ENCODE measurements at regions not wholly inside any gene's neighbourhood (a gene's known extent, or its start where the extent isn't known, plus 50 kb on each side); places are given as distances from the start of the nearest gene placed in this dataset.
"Not testable (repeated sequence)": the region's sequence is repeated elsewhere in the genome, so short reads cannot be mapped to it uniquely, and the experiment has no call there.

DNA sequence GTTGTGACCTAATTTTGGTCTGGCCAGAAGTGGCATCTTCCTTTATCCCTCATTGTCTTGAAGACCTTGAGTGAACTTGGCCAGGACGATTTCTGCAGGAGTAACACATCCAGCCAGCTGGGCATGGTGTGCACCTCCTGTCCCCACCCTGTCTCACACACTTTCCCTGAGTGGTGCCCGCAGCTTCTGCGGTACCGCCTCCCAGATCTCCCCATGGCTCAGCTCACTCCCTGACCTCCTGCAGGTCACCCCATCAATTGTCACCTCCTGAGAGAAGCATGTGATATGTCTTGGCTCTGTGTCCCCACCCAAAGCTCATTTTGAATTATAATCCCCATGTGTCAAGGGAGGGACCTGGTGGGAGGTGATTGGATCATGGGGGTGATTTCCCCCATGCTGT is 50.2 kb upstream of the TP53I11 start:
- H3K27ac ChIP-seq (ENCODE audit: low read depth, low read length) = no peak overlapping the region
- 86 to 94% (median 87%) methylated on average over 4 of the region's 4 CpGs for WGBS, 3 donors

DNA sequence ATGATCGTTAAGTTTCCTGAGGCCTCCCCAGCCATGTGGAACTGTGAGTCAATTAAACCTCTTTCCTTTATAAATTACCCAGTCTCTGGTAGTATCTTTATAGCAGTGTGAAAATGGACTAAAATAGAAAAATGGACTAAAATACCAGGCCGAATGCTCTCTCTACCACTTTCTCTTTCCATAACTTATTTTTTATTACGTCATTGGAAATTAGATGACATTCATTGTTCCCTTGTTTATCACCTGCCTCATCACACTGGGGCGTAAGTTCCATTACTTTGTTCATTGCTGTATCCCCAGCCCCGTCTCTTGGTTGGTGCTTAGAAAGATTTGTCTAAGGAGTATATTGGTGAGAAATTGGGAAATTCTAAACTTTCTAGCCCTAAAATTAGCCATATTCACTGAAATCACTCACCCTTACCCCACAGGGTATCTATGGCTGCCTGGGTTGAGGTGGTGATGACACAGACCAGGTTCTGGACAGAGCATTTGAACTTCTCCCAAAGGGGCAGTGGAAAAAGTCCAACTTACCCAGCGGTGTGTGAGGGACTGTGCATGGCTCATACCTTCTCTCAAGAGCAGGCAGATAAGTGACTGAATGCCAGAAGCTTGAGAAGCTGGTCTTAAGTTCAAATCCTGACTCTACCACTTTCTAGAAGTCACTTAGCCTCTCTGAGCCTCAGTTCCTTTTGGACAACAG is 50.9 kb upstream of the TP53I11 start:
- no peak overlapping the region for H3K27ac ChIP-seq (ENCODE audit: low read depth, low read length)
- WGBS, 3 donors = 90 to 94% (median 92%) methylated on average over 6 of the region's 6 CpGs

DNA sequence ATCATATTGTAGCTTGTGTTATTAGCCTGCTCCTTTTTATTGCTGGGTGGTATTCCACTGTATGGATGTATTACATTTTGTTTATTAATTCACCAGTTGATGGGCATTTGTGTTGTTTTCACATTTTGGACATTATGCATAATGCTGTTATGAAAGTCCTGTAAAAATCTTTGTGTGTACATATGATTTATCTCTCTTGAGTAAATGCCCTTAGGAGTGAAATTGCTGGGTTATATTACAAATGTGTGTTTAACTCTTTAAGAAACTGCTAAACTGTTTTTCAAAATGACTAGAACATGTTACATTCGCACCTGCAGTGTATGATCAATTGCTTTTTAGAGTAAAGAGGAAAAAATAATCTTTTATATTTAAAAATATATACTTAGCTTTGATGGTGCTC is 54.4 kb upstream of the TP53I11 start:
- H3K27ac ChIP-seq (ENCODE audit: low read depth, low read length) = no peak overlapping the region
- WGBS, 3 donors = 94 to 95% (median 95%) methylated on average over 1 of the region's 1 CpG

DNA sequence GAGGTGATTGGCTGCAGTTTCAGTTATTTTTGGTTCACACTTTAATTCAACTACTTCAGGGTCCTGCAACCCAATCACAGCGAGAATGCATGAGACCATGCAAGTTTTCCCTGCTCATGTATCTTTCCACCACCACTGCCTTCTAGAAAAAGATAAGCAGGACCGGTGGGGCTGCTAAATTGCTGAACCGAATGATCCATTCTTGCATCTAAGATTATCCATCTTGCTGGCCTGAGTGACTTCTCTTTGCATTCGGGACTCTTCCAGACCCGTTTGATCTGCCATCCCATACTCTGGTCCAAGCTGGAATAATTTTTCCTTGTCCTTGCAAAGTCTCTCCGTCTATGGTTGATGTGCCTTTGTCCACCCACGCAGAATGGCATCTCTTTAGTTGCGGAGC is 56.3 kb upstream of the TP53I11 start:
- no peak overlapping the region for H3K27ac ChIP-seq (ENCODE audit: low read depth, low read length)
- 77 to 87% (median 83%) methylated on average over 8 of the region's 8 CpGs for WGBS, 3 donors

DNA sequence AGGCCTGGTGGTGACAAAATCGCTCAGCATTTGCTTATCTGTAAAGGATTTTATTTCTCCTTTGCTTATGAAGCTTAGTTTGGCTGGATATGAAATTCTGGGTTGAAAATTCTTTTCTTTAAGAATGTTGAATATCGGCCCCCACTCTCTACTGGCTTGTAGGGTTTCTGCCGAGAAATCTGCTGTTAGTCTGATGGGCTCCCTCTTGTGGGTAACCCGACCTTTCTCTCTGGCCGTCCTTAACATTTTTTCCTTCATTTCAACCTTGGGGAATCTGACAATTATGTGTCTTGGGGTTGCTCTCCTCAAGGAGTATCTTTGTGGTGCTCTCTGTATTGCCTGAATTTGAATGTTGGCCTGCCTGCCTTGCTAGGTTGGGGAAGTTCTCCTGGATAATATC is 65.3 kb upstream of the TP53I11 start:
- not testable (repeated sequence) for H3K27ac ChIP-seq (ENCODE audit: low read depth, low read length)
- WGBS, 3 donors = 79 to 83% (median 81%) methylated on average over 5 of the region's 5 CpGs

DNA sequence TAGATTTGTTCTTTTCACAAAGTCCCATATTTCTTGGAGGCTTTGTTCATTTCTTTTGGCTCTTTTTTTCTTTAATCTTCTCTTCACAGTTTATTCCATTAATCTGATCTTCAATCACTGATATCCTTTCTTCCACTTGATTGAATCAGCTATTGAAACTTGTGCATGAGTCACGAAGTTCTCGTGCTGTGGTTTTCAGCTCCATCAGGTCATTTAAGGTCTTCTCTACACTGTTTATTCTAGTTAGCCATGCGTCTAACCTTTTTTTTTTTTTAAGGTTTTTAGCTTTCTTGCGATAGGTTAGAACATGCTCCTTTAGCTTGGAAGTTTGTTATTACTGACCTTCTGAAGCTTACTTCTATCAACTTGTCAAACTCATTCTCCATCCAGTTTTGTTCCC is 65.8 kb upstream of the TP53I11 start:
- WGBS, 3 donors = 82 to 93% (median 91%) methylated on average over 4 of the region's 4 CpGs

DNA sequence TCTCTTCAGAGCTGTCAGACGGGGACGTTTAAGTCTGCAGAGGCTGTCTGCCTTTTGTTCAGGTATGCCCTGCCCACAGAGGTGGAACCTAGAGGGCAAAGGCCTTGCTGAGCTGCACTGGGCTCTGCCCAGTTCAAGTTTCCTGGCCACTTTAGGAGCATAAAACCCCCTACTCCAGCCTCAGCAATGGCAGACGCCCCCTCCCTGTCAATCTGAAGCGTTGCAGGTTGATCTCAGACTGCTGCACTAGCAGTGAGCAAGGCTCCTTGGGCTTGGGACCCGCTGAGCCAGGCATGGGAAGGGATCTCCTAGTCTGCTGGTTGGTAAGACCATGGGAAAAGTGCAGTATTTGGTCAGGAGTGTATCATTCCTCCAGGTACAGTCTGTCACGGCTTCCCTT is 66.6 kb upstream of the TP53I11 start:
- 65 to 85% (median 82%) methylated on average over 6 of the region's 6 CpGs for WGBS, 3 donors
- H3K27ac ChIP-seq (ENCODE audit: low read depth, low read length) = no peak overlapping the region

More for the DNA sequence above, 65.8 kb upstream of the TP53I11 start:
- not testable (repeated sequence) for H3K27ac ChIP-seq (ENCODE audit: low read depth, low read length)

DNA sequence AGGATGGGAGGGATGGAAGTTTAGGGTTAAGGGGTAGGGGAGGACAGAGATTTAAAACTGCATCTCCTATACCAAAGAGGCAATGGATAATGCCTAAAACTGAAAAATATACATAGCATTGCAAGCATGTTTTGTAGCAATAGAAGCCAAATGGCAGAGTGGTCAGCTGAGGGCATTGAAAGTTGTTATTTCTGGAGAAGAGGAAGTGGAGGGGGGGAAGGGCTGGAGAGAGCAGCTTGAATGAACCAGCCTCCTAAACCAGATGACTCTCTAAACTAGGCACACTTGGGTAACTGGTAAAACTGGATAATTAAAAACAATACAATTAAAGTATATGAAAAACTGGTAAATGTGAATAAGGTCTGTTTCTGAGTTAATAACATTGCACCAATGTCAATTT is 70.3 kb upstream of the TP53I11 start:
- no peak overlapping the region for H3K27ac ChIP-seq (ENCODE audit: low read depth, low read length)

DNA sequence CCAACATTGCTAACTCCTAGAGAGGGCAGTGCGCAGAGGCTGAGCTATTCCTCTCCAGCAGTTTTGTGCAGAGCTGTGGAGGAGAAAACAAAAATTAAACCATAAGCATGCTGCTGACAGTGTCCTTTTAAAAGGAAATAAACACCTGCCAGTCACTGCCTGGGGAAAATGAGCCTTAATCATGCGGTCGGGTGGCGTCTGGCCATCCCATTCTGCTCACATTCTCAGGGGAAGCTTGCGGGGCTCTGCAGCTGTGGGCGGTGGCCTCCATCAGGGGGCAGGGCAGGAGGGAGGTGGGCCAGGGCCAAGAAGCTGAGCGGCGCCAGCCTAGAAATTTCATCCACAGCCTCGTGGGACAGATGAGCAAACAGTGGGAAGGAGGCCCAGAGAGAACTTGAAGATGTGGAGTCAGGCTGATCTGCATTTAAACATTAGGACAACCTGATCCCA is 71.0 kb upstream of the TP53I11 start:
- H3K27ac ChIP-seq (ENCODE audit: low read depth, low read length) = no peak overlapping the region
- WGBS, 3 donors = 22 to 25% (median 24%) methylated on average over 9 of the region's 9 CpGs

DNA sequence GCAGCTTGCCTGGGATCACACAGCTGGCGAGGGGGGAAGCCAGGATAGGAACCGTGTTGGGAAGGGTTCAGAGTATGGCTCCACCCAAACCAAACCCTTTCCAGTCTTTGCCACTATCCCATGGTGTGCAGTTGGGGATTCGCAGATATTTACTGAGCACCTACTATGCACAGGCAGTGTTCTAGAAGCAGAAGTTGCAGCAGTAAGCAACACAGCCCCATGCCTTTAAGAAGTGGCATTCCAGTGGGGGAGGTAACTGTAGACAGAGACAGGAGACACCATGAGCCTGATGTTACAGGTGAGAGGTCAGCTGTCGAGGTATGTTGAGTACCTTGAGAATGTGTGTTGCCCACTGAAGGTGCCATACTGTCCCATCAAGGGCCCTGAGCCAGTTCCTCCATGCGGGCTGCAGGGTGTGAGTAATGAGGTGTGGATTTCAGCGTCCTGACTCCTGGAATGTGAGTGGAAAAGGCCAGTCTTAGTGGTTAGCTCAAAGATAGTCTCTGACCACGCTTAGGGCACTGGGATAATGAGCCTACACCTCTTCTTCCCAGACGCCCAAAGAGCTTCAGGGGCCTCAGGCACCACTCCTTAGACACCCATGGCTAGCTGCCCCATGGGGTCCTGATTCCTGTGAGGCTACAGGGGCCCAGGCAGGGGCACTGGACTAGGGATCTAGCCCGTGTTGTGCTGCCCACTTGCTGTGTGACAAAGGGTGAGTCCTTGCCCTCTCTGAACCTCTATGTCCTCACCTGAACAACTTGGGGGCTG is 71.8 kb upstream of the TP53I11 start:
- WGBS, 3 donors = 70 to 85% (median 72%) methylated on average over 9 of the region's 9 CpGs
- no peak overlapping the region for H3K27ac ChIP-seq (ENCODE audit: low read depth, low read length)

DNA sequence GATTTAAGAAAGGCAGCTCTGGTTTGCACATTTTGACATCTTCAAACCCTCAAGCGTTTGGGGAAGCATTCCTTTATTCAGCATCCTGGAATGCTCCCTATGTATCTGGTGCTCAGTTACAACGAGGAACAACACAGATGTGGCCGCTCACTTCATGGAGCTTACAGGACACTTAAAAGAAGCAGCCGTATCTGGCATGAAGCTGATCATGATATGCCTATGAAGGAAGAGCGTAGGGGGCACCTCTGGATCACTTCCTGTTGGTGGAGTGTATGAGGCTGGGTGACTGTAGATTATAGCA is 72.3 kb upstream of the TP53I11 start:
- 82 to 86% (median 82%) methylated on average over 5 of the region's 5 CpGs for WGBS, 3 donors
- H3K27ac ChIP-seq (ENCODE audit: low read depth, low read length) = no peak overlapping the region

DNA sequence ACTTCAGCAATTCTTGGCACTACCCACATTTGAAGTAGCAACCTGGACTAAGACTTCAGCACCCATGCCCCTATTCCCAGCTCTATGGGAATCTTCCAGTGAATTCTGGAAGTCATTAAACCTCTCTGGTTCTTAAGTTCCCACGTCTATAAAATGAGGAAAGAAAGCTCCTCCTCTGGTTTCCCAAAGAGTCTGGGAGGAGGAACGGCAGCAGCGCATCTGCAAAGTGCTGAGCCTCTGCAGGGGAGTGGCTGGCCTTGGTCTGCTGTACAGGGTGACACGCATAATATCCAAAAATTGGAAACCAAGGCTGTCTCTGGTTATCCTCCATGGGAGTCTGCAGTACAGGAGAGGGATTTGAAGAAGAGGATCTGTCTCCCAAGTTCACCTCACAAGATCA is 73.6 kb upstream of the TP53I11 start:
- no peak overlapping the region for H3K27ac ChIP-seq (ENCODE audit: low read depth, low read length)

DNA sequence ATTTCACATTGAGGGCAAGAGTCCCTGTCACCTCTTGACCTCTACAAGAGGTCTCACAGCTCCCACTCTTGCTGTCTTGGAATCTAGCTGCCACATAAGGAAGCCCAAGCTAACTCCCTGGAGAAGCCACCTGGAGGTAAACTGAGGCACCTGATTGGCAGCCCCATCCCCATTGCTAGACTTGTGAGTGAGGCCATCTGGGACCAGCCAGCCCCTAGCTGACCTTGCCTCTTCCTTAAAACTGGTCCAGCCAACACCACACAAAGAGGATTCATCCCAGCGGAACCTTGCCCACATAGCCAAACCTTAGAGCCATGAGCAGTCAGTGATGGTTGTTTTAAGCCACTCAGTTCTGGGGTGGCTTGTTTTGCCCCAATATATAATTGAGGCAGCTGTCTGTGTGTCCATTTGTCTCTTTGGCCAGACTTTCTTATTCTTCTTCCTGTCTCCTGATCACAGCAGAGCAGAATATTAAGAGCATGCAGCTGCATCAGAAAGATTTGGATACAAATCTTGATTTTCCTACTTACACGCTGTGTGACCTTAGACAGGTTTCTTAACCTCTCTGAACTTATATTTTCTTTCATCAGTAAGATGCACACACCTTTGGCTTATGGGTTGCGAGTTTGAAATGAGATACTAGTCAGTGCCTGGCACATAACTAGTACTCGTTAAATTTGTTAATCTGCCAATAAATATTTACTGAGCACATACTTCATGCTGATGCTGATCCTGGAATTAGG is 74.3 kb upstream of the TP53I11 start:
- WGBS, 3 donors = 92% methylated on average over 4 of the region's 4 CpGs
- H3K27ac ChIP-seq (ENCODE audit: low read depth, low read length) = no peak overlapping the region

More for the DNA sequence above, 73.6 kb upstream of the TP53I11 start:
- WGBS, 3 donors = 55 to 83% (median 68%) methylated on average over 4 of the region's 4 CpGs

DNA sequence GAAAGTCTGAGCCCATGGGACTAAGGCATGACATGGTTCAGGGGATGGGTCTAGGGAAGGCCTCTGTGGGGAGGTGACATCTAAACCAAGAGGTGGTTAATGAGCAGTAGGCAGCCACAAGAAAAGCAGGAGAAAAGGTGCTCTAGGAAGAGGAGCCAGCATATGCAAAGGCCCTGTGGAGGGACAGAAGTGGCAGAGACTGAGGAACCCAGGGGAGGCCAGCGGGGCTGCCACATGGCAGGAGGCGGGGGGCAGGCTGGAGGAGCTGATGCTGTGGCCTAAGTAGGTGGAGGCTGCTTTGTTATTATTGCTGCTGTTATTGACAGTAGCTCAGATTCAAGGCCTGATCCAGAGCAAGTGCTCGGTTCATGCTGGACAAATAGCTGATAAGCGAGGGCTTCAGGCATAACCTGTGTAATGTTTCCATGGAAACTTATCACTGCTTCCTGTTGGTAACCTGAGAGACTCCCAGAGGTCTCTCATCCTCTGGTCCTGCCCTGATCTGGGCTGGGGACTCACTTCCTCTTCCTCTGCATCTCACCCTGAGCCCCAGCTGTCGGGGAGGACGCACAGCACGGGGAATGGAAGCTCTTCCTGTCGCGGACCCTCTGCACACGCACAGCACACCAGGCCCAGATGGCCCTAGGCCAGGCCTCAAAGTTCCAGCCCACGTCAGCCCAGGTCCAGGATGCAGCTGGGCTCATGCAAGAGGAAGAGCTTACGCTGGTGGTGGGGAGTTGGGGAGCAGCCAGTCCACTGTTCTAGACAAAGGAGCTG is 75.2 kb upstream of the TP53I11 start:
- no peak overlapping the region for H3K27ac ChIP-seq (ENCODE audit: low read depth, low read length)
- 37 to 69% (median 37%) methylated on average over 12 of the region's 12 CpGs for WGBS, 3 donors

DNA sequence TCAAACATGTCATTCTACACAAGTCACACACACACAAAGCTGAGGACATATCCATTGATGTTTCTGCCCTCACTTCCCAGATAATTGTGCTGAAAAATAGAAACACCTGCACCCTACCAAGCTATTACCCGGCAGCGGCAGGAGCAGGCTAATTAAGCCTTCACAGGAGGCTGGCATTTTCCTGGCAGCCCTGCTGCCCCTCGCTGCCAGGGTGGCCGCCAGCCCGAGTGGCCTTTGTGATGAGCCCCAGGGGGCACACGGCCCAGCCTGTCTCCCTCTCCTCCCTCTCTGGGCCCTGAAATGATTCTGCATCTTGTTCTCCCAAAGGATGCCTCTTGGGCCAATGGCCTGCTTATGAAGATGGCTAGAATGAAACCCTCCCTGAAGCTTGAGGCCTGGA is 76.2 kb upstream of the TP53I11 start:
- 55 to 65% (median 57%) methylated on average over 6 of the region's 6 CpGs for WGBS, 3 donors

DNA sequence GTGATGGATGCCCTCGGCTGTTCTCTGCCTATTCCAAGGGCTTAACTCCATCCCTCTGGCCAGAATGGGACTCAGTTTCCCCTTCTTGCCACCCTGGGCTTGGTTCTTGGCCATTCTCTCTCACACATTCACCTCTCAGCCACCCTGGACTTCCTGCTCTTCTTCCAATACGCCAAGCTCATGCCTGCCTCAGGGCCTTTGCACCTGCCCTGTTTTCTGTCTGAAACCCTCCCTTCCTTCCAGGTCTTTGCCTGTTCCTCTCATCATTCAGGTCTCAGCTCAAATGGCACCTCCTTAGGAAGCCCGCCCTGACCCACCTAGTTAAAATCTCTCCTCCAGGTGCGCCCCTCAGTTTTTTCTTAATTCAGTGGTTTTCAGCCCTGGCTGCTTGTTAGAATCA is 76.6 kb upstream of the TP53I11 start:
- no peak overlapping the region for H3K27ac ChIP-seq (ENCODE audit: low read depth, low read length)
- WGBS, 3 donors = 95 to 98% (median 97%) methylated on average over 4 of the region's 4 CpGs

More for the DNA sequence above, 76.2 kb upstream of the TP53I11 start:
- H3K27ac ChIP-seq (ENCODE audit: low read depth, low read length) = no peak overlapping the region

DNA sequence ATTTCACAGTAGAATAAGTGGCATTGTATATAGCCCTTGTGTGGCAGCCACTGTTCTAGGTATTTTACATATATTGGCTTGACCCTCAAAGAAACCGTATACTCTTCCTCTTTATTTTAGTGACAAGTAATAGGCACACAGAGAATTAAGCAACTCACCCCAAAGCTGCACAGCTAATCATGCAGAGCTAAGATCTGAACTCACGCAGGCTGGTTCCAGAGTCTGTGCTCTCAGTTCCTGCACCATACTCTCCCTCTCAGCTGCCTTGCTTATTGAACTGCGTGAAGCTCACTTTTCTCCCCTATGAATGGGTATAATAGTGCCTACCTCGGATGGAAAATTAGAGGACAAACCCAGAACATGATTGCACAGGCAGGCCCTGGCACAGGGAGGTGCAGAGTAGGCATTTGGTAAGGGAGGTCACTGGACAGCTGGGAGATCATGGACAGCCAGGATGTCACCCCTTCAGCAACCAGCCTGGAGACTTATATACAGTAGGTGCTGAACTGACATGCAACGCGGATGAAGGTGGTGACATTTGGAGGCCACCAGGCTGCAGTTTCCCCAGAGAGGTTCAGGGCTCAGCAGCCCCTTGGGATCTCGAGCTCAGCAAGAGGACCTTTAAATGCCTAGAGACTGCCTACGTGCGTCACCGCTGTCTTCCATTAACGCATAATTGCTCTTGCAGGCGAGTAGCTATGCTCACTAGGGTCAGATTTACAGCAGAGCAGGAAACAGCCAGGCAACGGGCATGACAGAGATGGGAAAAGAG is 78.4 kb upstream of the TP53I11 start:
- 73 to 82% (median 81%) methylated on average over 13 of the region's 13 CpGs for WGBS, 3 donors

DNA sequence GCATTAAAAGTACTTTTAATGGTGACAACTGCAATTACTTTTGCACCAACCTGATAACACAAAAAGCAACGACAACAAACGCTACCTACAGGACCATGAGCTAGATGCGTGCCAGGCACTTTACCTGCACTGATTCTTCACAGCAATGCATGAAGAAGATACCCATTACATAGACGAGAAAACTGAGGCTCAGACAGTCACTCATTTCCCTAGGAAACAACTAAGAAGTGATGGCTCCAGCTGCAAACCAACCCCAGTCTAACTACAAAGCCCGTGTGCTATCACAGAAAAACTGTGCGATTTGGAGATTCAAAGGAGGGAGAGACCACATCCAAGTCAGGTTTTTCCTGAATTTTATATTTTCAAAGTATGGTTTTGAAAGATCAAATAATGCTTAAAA is 80.1 kb upstream of the TP53I11 start:
- WGBS, 3 donors = 78 to 85% (median 82%) methylated on average over 6 of the region's 6 CpGs
- H3K27ac ChIP-seq (ENCODE audit: low read depth, low read length) = no peak overlapping the region

More for the DNA sequence above, 78.4 kb upstream of the TP53I11 start:
- no peak overlapping the region for H3K27ac ChIP-seq (ENCODE audit: low read depth, low read length)
